Spinal cord (tissue), 9 donors: ENCODE measurements at regions not wholly inside any gene's neighbourhood (a gene's known extent, or its start where the extent isn't known, plus 50 kb on each side); places are given as distances from the start of the nearest gene placed in this dataset.

ENCODE experiments used
- DNase-seq, 6 donors: peaks; one replicate each; pipeline versions ENCODE4 v3.0.0 to v3.0.0-alpha.2; 2013 to 2015; ENCODE audit warnings: low spot score in 6 of 6, low read depth in 4 of 6
- H3K27ac ChIP-seq: one replicate; pipeline ENCODE4 v1.5.1; 2013; ENCODE audit warnings: low read depth, low read length, control low read depth
- H3K27me3 ChIP-seq: one replicate; pipeline ENCODE4 v1.6.1; 2013; ENCODE audit warnings: low read length; ENCODE audit not compliant: control insufficient read depth, insufficient read depth
- H3K36me3 ChIP-seq: one replicate; pipeline ENCODE4 v1.6.1; 2013; ENCODE audit warnings: low read length; ENCODE audit not compliant: control insufficient read depth, insufficient read depth
- H3K4me1 ChIP-seq: one replicate; pipeline ENCODE4 v1.6.1; 2013; ENCODE audit warnings: low read length; ENCODE audit not compliant: control insufficient read depth, insufficient read depth
- H3K4me3 ChIP-seq: one replicate; pipeline ENCODE4 v1.5.1; 2013; ENCODE audit warnings: low read depth, low read length, control low read depth
- H3K9me3 ChIP-seq: one replicate; pipeline ENCODE4 v1.6.1; 2013; ENCODE audit warnings: low read length; ENCODE audit not compliant: control insufficient read depth, insufficient read depth
- WGBS: methylation state at CpG from one replicate; pipeline ENCODE4 v1.1.5; 2013; ENCODE audit warnings: missing lambda C conversion rate; ENCODE audit not compliant: insufficient coverage; 5-methylcytosine and 5-hydroxymethylcytosine counted together
- donor health status: healthy.

DNA sequence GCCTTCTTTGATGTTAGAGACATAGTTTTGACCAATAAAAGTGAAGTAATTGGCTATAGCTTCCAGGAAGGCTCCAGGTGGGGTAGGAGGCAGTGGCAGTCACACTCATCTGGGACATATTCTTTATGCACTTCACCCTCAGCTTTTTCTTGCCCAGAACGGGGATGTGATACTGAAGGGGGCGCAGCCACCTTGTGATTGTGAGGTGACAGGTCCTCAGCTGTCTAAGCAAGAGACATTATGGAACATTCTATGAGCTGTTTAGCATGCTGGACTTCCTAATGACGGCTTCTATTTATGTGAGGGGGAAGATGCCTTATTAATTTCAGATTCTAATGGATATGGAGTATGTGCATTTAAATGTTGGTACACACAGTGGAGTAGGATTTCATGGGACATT, 151.3 kb upstream of the ZFP64 start:
- H3K27me3 ChIP-seq = no peaks in the 10 kb centered on the region
- no peak overlapping the region for H3K4me3 ChIP-seq
- H3K4me1 ChIP-seq = no peaks in the 10 kb centered on the region
- 88% methylated on average over 3 of the region's 3 CpGs for WGBS
- DNase-seq = no peak
- H3K27ac ChIP-seq = no peak overlapping the region
- H3K36me3 ChIP-seq = no peaks in the 10 kb centered on the region
- H3K9me3 ChIP-seq = no peaks in the 10 kb centered on the region

GRCh38 chr20:52340036-52340634, 148.6 kb upstream of the ZFP64 start:
- H3K27ac ChIP-seq = no peak overlapping the region
- no peaks in the 10 kb centered on the region for H3K36me3 ChIP-seq
- H3K4me3 ChIP-seq = no peak overlapping the region
- H3K9me3 ChIP-seq = no peaks in the 10 kb centered on the region
- WGBS = 83% methylated on average over 2 of the region's 4 CpGs
- no peaks in the 10 kb centered on the region for H3K27me3 ChIP-seq
- DNase-seq = peak in 1 of 6 donors; percentile 6
- no peaks in the 10 kb centered on the region for H3K4me1 ChIP-seq

- Histone ChIP-seq H3K36me3 (no peaks in the 10 kb centered on the region), H3K27me3 (no peaks in the 10 kb centered on the region), H3K4me1 (no peaks in the 10 kb centered on the region), H3K4me3 (no peak overlapping the region), H3K27ac (no peak overlapping the region), H3K9me3 (no peaks in the 10 kb centered on the region)
- no CpG with 5 or more reads among the region's 2 CpGs for WGBS
- peak in 1 of 6 donors; percentile 54 for DNase-seq
Observed at GRCh38 chr20:52332649-52333250, 141.2 kb upstream of the ZFP64 start.

DNA sequence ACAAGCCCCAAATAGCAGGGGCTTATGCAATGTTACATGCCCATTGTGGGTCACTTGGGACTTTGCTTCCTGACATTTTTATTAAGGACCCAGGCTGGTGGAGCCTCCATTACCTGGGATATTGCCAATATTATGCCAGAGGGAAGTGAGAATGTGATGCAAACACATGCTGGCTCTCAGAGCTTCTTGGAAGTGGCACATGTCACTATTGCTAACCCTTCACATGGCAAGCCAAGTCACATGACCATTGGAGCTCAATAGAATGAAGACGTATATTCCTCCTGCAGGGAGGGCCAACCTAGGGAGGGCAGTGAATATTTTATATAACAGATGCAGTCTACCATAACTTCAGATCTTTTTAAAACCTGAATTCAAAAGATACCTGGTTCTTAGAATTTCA, 140.7 kb upstream of the ZFP64 start:
- Histone ChIP-seq H3K4me3 (no peak overlapping the region), H3K27ac (no peak overlapping the region), H3K9me3 (no peaks in the 10 kb centered on the region), H3K36me3 (no peaks in the 10 kb centered on the region), H3K4me1 (no peaks in the 10 kb centered on the region), H3K27me3 (no peaks in the 10 kb centered on the region)
- no peak for DNase-seq
- no CpG with 5 or more reads among the region's 1 CpG for WGBS

DNA sequence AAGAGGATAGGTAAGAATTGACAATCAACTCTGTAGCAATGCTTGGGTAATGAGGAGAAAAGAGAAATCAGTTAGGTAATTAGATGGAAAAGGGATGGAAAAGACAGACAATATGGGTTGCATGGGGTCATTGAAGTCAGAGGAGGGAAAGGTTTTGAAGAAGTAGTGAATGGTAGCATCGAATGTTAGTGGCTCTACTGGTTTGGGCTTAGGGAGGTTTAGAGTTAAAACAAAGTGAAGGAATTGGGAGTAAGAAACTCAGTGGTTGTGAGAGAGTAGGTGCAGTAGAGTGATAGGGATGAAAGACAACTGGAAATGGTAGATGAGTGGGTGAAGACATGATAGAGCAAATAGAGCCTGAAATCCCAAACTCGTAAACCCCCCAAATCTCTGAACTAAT, 140.1 kb upstream of the ZFP64 start:
- 94% methylated on average over 1 of the region's 2 CpGs for WGBS
- no peak for DNase-seq
- no peaks in the 10 kb centered on the region for H3K36me3 ChIP-seq
- no peak overlapping the region for H3K27ac ChIP-seq
- H3K9me3 ChIP-seq = no peaks in the 10 kb centered on the region
- no peaks in the 10 kb centered on the region for H3K27me3 ChIP-seq
- H3K4me3 ChIP-seq = no peak overlapping the region
- no peaks in the 10 kb centered on the region for H3K4me1 ChIP-seq

DNA sequence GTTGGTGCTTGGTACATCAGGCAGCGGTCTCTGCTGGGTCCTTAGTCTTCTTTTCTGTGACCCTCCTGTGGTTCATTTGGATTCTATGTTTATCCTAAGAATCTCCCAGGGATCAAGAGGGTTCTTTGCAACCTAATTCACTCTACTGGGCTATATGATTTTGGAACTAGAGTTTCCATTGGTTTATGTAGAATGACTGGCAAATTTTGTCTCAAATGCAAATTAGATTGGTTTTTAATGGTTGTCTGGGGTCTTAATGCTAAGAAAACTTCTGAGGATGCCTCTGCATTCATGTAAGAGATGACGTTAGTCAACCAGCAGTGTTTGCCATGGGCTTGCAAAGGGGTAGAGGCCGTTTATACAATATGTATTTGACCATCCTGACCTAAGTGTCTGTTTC, 129.8 kb upstream of the ZFP64 start:
- H3K4me3 ChIP-seq = no peak overlapping the region
- whole genome bisulfite sequencing = 76% methylated on average over 2 of the region's 3 CpGs
- H3K27ac ChIP-seq = no peak overlapping the region
- DNase-seq = no peak
- no peaks in the 10 kb centered on the region for H3K9me3 ChIP-seq
- H3K4me1 ChIP-seq = no peaks in the 10 kb centered on the region
- no peaks in the 10 kb centered on the region for H3K36me3 ChIP-seq
- H3K27me3 ChIP-seq = no peaks in the 10 kb centered on the region

DNA sequence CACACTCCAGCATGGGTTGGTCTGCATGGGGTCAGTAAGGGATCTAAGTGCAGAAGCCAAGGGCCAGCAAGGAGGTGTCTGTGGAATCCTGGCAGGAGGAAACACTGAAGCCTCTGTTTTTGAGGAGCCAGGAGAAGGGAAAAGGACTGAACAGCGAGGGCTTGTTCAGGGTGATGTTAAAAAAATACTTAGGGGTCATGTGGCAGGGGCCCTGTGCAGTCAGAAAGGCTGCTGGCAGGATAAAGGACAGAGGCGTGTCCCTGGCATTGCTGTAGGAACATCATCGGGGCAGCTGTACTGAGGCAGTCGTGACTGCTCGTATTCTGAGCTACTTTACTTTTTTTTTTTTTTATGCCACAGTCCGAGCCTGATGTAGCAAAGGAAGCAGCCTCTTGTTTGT, 127.1 kb upstream of the ZFP64 start:
- no peak overlapping the region for H3K4me3 ChIP-seq
- H3K27ac ChIP-seq = no peak overlapping the region
- WGBS = 49% methylated on average over 4 of the region's 6 CpGs
- no peaks in the 10 kb centered on the region for H3K36me3 ChIP-seq
- H3K27me3 ChIP-seq = no peaks in the 10 kb centered on the region
- no peak for DNase-seq
- H3K9me3 ChIP-seq = no peaks in the 10 kb centered on the region
- H3K4me1 ChIP-seq = no peaks in the 10 kb centered on the region

- Histone ChIP-seq H3K36me3 (no peaks in the 10 kb centered on the region), H3K27me3 (no peaks in the 10 kb centered on the region), H3K27ac (no peak overlapping the region), H3K4me1 (peaks cover 4% of the 10 kb centered on the region), H3K4me3 (no peak overlapping the region), H3K9me3 (no peaks in the 10 kb centered on the region)
- 9% methylated on average over 10 of the region's 16 CpGs for WGBS
- peak; percentile 24 to 96 (median 52) for DNase-seq
Observed at GRCh38 chr20:52313341-52313963, 121.9 kb upstream of the ZFP64 start.

DNA sequence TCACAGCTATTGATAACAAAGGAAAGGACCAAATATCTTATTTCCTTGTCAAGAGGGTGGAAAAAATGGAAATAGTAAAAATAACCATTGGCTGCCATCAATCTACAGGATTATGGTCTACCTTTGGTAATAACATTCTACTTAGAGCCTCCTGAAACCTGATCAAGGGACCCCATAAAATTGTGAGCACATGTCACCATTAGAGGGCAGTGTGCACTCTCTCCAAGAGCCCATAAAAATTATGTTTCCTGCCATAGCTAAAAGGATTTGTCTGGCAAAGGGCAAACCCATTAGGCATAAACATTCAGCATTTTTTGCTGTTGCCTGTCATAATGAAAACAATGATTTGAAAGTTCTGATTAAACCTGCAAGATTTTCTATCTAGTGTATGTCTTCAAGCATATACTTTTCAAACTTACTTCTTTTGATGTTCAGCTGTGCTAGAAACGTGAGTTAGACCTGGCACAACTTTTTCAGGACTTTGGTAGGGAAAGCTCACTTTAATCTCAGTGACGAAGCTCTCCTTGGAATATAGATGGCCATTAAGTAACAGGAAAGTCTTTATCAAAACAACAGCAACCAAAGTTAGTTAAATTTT, 120.7 kb upstream of the ZFP64 start:
- no CpG with 5 or more reads among the region's 2 CpGs for WGBS
- peaks cover 4% of the 10 kb centered on the region for H3K4me1 ChIP-seq

More for the DNA sequence above, 120.7 kb upstream of the ZFP64 start:
- Histone ChIP-seq H3K27me3 (no peaks in the 10 kb centered on the region), H3K4me3 (no peak overlapping the region), H3K9me3 (no peaks in the 10 kb centered on the region), H3K27ac (no peak overlapping the region), H3K36me3 (no peaks in the 10 kb centered on the region)
- peak; percentile 44 to 94 (median 62) for DNase-seq
